ENCODE measurements at regions not wholly inside any gene's neighbourhood (a gene's known extent, or its start where the extent isn't known, plus 50 kb on each side); places are given as distances from the start of the nearest gene placed in this dataset.

DNA sequence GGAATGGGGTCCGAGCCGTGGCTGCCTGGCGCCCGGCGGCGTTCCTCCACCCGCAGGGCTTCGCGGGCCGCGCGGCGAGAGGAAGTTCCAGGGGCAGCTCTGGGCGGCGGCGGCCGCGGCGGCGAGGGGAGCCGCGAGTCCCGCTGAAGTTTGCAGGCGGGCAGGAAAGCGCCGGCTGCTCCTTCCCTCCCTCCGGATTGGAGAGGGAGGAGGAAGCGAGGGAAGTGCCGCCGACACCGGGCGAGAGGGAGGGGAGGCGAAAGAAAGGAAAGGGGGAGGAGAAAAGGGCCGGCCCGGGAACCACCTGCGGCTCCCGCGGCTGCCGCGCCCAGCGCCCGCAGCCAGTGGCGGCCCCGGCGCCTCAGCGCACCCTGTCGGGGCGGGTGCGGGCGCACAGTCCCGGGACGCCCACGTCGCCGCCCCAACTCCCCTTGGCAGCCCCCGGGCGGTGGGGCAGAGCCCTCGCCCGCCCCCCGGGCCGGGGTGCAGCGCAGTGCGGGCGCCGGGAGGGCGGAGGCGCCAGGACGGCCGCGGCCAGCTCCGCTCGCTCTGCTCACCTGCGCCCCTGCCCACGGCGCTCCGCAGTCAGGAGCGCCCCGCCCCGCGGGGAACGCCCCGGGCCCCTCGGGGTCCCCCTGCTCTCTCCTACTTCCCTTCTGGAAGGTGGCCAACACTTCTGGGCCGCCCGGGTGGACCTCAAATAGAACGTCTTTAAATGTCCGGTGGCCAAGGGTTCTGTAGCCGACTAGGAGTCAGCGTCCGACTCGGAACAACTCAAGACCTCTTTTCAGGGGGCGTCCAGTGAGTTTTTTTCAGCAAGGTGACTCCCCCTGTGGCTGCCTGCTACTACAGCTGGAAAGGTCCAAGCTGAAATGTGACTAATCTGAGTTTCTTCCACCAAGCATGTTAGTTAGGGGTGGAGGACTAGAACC lies 80.3 kb upstream of the CCDC28A start:
- POLR2A ChIA-PET (ENCODE audit: partially characterized antibody): interaction anchor here (0.6 to 3.7 kb wide), 8 partner anchors 9 to 1041 kb away, joined by 3 to 14 read pairs (median 5); partner anchors contain the start of gene CCDC28A
- H2AFZ ChIP-seq (ENCODE audit: low read length): peak overlapping the region; percentile 17; the same call in 1 of the 2 replicates
- TF ChIP-seq SIRT6 (IDR thresholded peaks at IDR 0.05; ENCODE audit: low read length) (no peak), POLR2A (IDR thresholded peaks at IDR 0.05; ENCODE audit: control extremely low read depth in 1 of 2, low read depth in 2 of 2, low read length in 2 of 2) (peak; percentile 71 to 75), GABPA (IDR thresholded peaks at IDR 0.05; ENCODE audit: borderline replicate concordance, insufficient read depth, low read length) (no peak), ATF3 (IDR thresholded peaks at IDR 0.05; ENCODE audit: insufficient read depth, low read depth, low read length) (no peak), ATF2 (IDR thresholded peaks at IDR 0.05; ENCODE audit: low read length) (no peak), KDM4A (IDR thresholded peaks at IDR 0.05; ENCODE audit: low read depth, low read length, severe bottlenecking) (peak; percentile 69), CREB1 (IDR thresholded peaks at IDR 0.05) (no peak), RNF2 (IDR thresholded peaks at IDR 0.05; ENCODE audit: borderline replicate concordance, low read depth, low read length, missing control alignments, poor library complexity, severe bottlenecking) (no peak)

More for the DNA sequence above, 80.3 kb upstream of the CCDC28A start:
- FAIRE-seq (no peak), DNase-seq (ENCODE audit: low read depth in 1 of 2, low spot score in 2 of 2) (peak; percentile 62 to 81)
- Histone ChIP-seq H3K56ac (replicated peaks; ENCODE audit: insufficient read length, low read depth, low read length) (no peak overlapping the region), H3K36me3 (ENCODE audit: control insufficient read depth in 2 of 4, insufficient read depth in 4 of 4, low read length in 3 of 4) (no peaks in the 10 kb centered on the region), H3K4ac (replicated peaks; ENCODE audit: insufficient read length, low read depth, low read length) (no peak overlapping the region), H4K5ac (ENCODE audit: insufficient read length, low read depth, low read length) (peak overlapping the region; percentile 25), H4K20me1 (replicated peaks in 1 of 2; ENCODE audit: control insufficient read depth in 1 of 2, insufficient read depth in 2 of 2, low read length in 2 of 2) (peaks cover 2% of the 10 kb centered on the region in 2 experiments), H3K27me3 (replicated peaks in 1 of 4; ENCODE audit: control insufficient read depth in 3 of 4, extremely low read depth in 1 of 4, insufficient read depth in 3 of 4, low read length in 3 of 4) (peaks cover 0 to 3% (median 0%) of the 10 kb centered on the region in 4 experiments; a peak in 2 of 7 replicates), H3K14ac (ENCODE audit: insufficient read length) (no peak overlapping the region), H3K4me1 (replicated peaks in 1 of 4; ENCODE audit: control insufficient read depth in 3 of 4, insufficient read depth in 4 of 4, low read length in 3 of 4) (peaks cover 0 to 6% (median 2%) of the 10 kb centered on the region in 4 experiments; a peak in 4 of 7 replicates), H2BK20ac (ENCODE audit: low read length) (no peak overlapping the region), H2BK120ac (replicated peaks; ENCODE audit: low read depth, low read length) (no peak overlapping the region), H2AK5ac (ENCODE audit: low read depth, low read length) (no peak overlapping the region), H2BK12ac (ENCODE audit: low read depth, low read length) (no peak overlapping the region), H4K91ac (replicated peaks; ENCODE audit: insufficient read length, low read length) (no peak overlapping the region), H3K18ac (ENCODE audit: extremely low read depth, low read length) (peak overlapping the region; percentile 49; the same call in 1 of the 2 replicates), H3K4me2 (ENCODE audit: insufficient read depth in 1 of 2, low read depth in 2 of 2, low read length in 2 of 2) (peak overlapping the region; percentile 75 to 96), H4K8ac (ENCODE audit: extremely low read depth, insufficient read depth, low read length) (peak overlapping the region; percentile 91), H3K9me3 (ENCODE audit: insufficient read depth in 2 of 2, low read depth in 1 of 2, low read length in 1 of 2) (no peaks in the 10 kb centered on the region), H3K79me2 (ENCODE audit: control insufficient read depth in 1 of 2, insufficient read depth in 2 of 2, low read length in 2 of 2) (peaks cover 0 to 28% of the 10 kb centered on the region in 2 experiments; a peak in 3 of 4 replicates), H3K23me2 (ENCODE audit: low read depth, low read length) (peaks cover 8% of the 10 kb centered on the region; the same call in 1 of the 2 replicates), H3K79me1 (ENCODE audit: low read depth, low read length) (no peaks in the 10 kb centered on the region), H3K23ac (ENCODE audit: insufficient read length) (no peak overlapping the region), H2BK15ac (ENCODE audit: low read length) (no peak overlapping the region), H3K9ac (replicated peaks in 1 of 4; ENCODE audit: extremely low read depth in 1 of 4, low read depth in 3 of 4, low read length in 3 of 4) (peak overlapping the region in 3 of 4 experiments; percentile 68 to 85 (median 84); a peak in 5 of 7 replicates), H3K27ac (ENCODE audit: low read depth, low read length) (peak overlapping the region; percentile 52; the same call in 1 of the 2 replicates), H2BK5ac (ENCODE audit: low read depth, low read length) (no peak overlapping the region), H3K4me3 (ENCODE audit: extremely low read depth in 1 of 4, insufficient read depth in 2 of 4, low read depth in 3 of 4, low read length in 4 of 4) (peak overlapping the region; percentile 74 to 95 (median 83))
- CTCF ChIA-PET (ENCODE audit: partially characterized antibody): interaction anchor here (0.7 to 2.6 kb wide), 20 partner anchors 9 to 238 kb away, joined by 3 to 15 read pairs (median 4); no protein-coding TSS in a partner anchor
- WGBS, 2 experiments (ENCODE audit: extremely low coverage in 1 of 2, insufficient coverage in 1 of 2, insufficient read length in 1 of 2, insufficient replicate concordance in 2 of 2, low coverage in 1 of 2, low lambda C conversion rate in 2 of 2, missing lambda C conversion rate in 1 of 2): 2% methylated on average over 18 of the region's 92 CpGs; no CpG with 5 or more reads in 1 of the 2 experiments
